Ascending aorta (tissue), 2 donors: ENCODE measurements at regions not wholly inside any gene's neighbourhood (a gene's known extent, or its start where the extent isn't known, plus 50 kb on each side); places are given as distances from the start of the nearest gene placed in this dataset.

ENCODE experiments used
- DNase-seq, 2 donors: peaks; one replicate each; pipeline ENCODE4 v3.0.0-alpha.2; 2019; ENCODE audit warnings: low spot score in 2 of 2
- H3K27ac ChIP-seq, 2 donors: fragments of 200-600 bp; sonication (generic); one replicate each; pipeline ENCODE4 v1.5.1; 2016 to 2017; ENCODE audit warnings: mild to moderate bottlenecking in 1 of 2
- H3K27me3 ChIP-seq: fragments of 200-600 bp; sonication (generic); one replicate; pipeline ENCODE4 v1.5.1; 2017
- H3K36me3 ChIP-seq, 2 donors: fragments of 200-600 bp; sonication (generic); one replicate each; pipeline ENCODE4 v1.5.1; 2016
- H3K4me1 ChIP-seq, 2 donors: fragments of 200-600 bp; sonication (generic); one replicate each; pipeline ENCODE4 v1.5.1; 2016 to 2017; ENCODE audit warnings: mild to moderate bottlenecking in 1 of 2
- H3K4me3 ChIP-seq, 2 donors: fragments of 200-600 bp; sonication (generic); one replicate each; pipeline ENCODE4 v1.5.1; 2016 to 2017; ENCODE audit warnings: mild to moderate bottlenecking in 1 of 2
- H3K9me3 ChIP-seq, 2 donors: fragments of 200-600 bp; sonication (generic); one replicate each; pipeline ENCODE4 v1.5.1; 2016
- CTCF ChIP-seq, 3 experiments: fragments of 200-600 bp in 2 of 3; fragments of 450-650 bp in 1 of 3; sonication (generic) in 2 of 3; IDR thresholded peaks; one replicate each; pipeline ENCODE4 v1.5.1; 2016 to 2019; ENCODE audit warnings: antibody characterized with exemption in 3 of 3, mild to moderate bottlenecking in 1 of 3, moderate library complexity in 1 of 3
- intact Hi-C: fragments of 100-400 bp; cut with DNase I; formaldehyde crosslinking; loops from one replicate; pipeline ENCODE4 v1.15.1; 2023

GRCh38 chrX:42107495-42108488 lies 184.4 kb upstream of the CASK start:
- Histone ChIP-seq H3K27ac (no peak overlapping the region), H3K4me1 (no peaks in the 10 kb centered on the region), H3K9me3 (no peaks in the 10 kb centered on the region), H3K4me3 (no peak overlapping the region), H3K27me3 (no peaks in the 10 kb centered on the region), H3K36me3 (no peaks in the 10 kb centered on the region)
- no peak for TF ChIP-seq CTCF (IDR thresholded peaks at IDR 0.05)
- no peak for DNase-seq
- intact Hi-C loops: loop anchor here (10.0 kb wide), 1 partner anchor 183 kb away; the partner anchor contains the start of gene CASK

GRCh38 chrX:42106556-42106955 lies 183.2 kb upstream of the CASK start:
- H3K36me3 ChIP-seq: no peaks in the 10 kb centered on the region
- no peak for DNase-seq
- TF ChIP-seq CTCF (IDR thresholded peaks at IDR 0.05): no peak
- no peaks in the 10 kb centered on the region for H3K9me3 ChIP-seq
- H3K4me1 ChIP-seq: no peaks in the 10 kb centered on the region
- no peak overlapping the region for H3K27ac ChIP-seq
- intact Hi-C loops: loop anchor here (10.0 kb wide), 1 partner anchor 182 kb away; the partner anchor contains the start of gene CASK
- no peak overlapping the region for H3K4me3 ChIP-seq
- H3K27me3 ChIP-seq: no peaks in the 10 kb centered on the region

- no peaks in the 10 kb centered on the region for H3K36me3 ChIP-seq
- peak overlapping the region; percentile 41 to 43 for H3K27ac ChIP-seq
- no peaks in the 10 kb centered on the region for H3K9me3 ChIP-seq
- DNase-seq: peak in 1 of 2 donors; percentile 72
- no peaks in the 10 kb centered on the region for H3K27me3 ChIP-seq
- no peaks in the 10 kb centered on the region for H3K4me1 ChIP-seq
- no peak overlapping the region for H3K4me3 ChIP-seq
- intact Hi-C loops: loop anchor here (10.0 kb wide), 1 partner anchor 178 kb away; the partner anchor contains the start of gene CASK
- TF ChIP-seq CTCF (IDR thresholded peaks at IDR 0.05): no peak
These were observed 179.4 kb upstream of the CASK start for GRCh38 chrX:42102586-42103282.

GRCh38 chrX:42098900-42099299 lies 175.5 kb upstream of the CASK start:
- H3K27me3 ChIP-seq: no peaks in the 10 kb centered on the region
- no peaks in the 10 kb centered on the region for H3K9me3 ChIP-seq
- no peaks in the 10 kb centered on the region for H3K4me1 ChIP-seq
- no peak overlapping the region for H3K27ac ChIP-seq
- no peak for DNase-seq
- intact Hi-C loops: no loop called here
- no peak for TF ChIP-seq CTCF (IDR thresholded peaks at IDR 0.05)
- no peaks in the 10 kb centered on the region for H3K36me3 ChIP-seq
- H3K4me3 ChIP-seq: no peak overlapping the region

- no peaks in the 10 kb centered on the region for H3K9me3 ChIP-seq
- DNase-seq: no peak
- no peak overlapping the region for H3K4me3 ChIP-seq
- intact Hi-C loops: no loop called here
- H3K4me1 ChIP-seq: no peaks in the 10 kb centered on the region
- H3K36me3 ChIP-seq: no peaks in the 10 kb centered on the region
- no peak overlapping the region for H3K27ac ChIP-seq
- no peak for TF ChIP-seq CTCF (IDR thresholded peaks at IDR 0.05)
- peaks cover 4% of the 10 kb centered on the region for H3K27me3 ChIP-seq
These were observed 174.1 kb upstream of the CASK start for GRCh38 chrX:42097486-42097885.
